ENCODE measurements at regions not wholly inside any gene's neighbourhood (a gene's known extent, or its start where the extent isn't known, plus 50 kb on each side); places are given as distances from the start of the nearest gene placed in this dataset.

DNA sequence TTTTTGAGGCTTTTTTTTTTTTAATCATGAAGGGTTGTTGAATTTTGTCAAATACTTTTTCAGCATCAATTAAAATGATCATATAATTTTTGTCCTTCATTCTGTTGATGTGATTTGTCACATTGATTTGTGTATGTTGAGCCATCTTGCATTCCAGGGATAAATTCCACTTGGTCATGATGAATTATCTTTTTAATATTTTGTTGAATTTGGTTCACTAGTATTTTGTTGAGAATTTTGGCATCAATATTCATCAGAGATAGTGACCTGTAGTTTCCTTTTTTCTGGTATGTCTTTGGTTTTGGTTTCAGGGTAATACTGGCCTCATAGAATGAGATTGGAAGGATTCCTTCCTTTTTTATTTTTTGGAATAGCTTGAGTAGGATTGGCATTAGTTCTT is 221.9 kb upstream of the ZNF217 start:
- TF ChIP-seq, protein P1, sequence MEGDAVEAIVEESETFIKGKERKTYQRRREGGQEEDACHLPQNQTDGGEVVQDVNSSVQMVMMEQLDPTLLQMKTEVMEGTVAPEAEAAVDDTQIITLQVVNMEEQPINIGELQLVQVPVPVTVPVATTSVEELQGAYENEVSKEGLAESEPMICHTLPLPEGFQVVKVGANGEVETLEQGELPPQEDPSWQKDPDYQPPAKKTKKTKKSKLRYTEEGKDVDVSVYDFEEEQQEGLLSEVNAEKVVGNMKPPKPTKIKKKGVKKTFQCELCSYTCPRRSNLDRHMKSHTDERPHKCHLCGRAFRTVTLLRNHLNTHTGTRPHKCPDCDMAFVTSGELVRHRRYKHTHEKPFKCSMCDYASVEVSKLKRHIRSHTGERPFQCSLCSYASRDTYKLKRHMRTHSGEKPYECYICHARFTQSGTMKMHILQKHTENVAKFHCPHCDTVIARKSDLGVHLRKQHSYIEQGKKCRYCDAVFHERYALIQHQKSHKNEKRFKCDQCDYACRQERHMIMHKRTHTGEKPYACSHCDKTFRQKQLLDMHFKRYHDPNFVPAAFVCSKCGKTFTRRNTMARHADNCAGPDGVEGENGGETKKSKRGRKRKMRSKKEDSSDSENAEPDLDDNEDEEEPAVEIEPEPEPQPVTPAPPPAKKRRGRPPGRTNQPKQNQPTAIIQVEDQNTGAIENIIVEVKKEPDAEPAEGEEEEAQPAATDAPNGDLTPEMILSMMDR (conservative IDR thresholded peaks at IDR 0.05) = no peak
- no peak for TF ChIP-seq EZH2 (IDR thresholded peaks at IDR 0.05; ENCODE audit: low read depth)
